ENCODE measurements at regions not wholly inside any gene's neighbourhood (a gene's known extent, or its start where the extent isn't known, plus 50 kb on each side); places are given as distances from the start of the nearest gene placed in this dataset.
A peak's percentile ranks its signal among the peaks of the same experiment; 100 is the strongest.

GRCh38 chr21:41689289-41689583 lies 77.6 kb downstream of the RIPK4 start:
- DNase-seq (ENCODE audit: low spot score), result no peak

- no peak for DNase-seq (ENCODE audit: low spot score)
These were observed 79.2 kb downstream of the RIPK4 start for GRCh38 chr21:41687633-41688032.

- DNase-seq (ENCODE audit: low spot score), result no peak
These were observed 80.2 kb downstream of the RIPK4 start for GRCh38 chr21:41686664-41687063.

- no peak for DNase-seq (ENCODE audit: low spot score)
These were observed 81.2 kb downstream of the RIPK4 start for GRCh38 chr21:41685511-41686149.

- no peak for DNase-seq (ENCODE audit: low spot score)
These were observed 82.2 kb downstream of the RIPK4 start for GRCh38 chr21:41684381-41685245.

GRCh38 chr21:41683815-41684214 lies 83.0 kb downstream of the RIPK4 start:
- DNase-seq (ENCODE audit: low spot score), result no peak

- DNase-seq (ENCODE audit: low spot score), result no peak
These were observed 84.1 kb downstream of the RIPK4 start for GRCh38 chr21:41682719-41683179.

- no peak for DNase-seq (ENCODE audit: low spot score)
These were observed 84.7 kb downstream of the RIPK4 start for GRCh38 chr21:41681939-41682718.

- no peak for DNase-seq (ENCODE audit: low spot score)
These were observed 85.5 kb downstream of the RIPK4 start for GRCh38 chr21:41681348-41681801.

- no peak for DNase-seq (ENCODE audit: low spot score)
These were observed 86.2 kb downstream of the RIPK4 start for GRCh38 chr21:41680444-41681347.

- peak; percentile 15 for DNase-seq (ENCODE audit: low spot score)
These were observed 87.9 kb downstream of the RIPK4 start for GRCh38 chr21:41678924-41679318.

GRCh38 chr21:41678016-41678923 lies 88.6 kb downstream of the RIPK4 start:
- no peak for DNase-seq (ENCODE audit: low spot score)

- DNase-seq (ENCODE audit: low spot score), result no peak
These were observed 89.2 kb downstream of the RIPK4 start for GRCh38 chr21:41677671-41678015.

- no peak for DNase-seq (ENCODE audit: low spot score)
These were observed 90.7 kb downstream of the RIPK4 start for GRCh38 chr21:41676198-41676597.

GRCh38 chr21:41675574-41675973 lies 91.3 kb downstream of the RIPK4 start:
- DNase-seq (ENCODE audit: low spot score), result no peak

GRCh38 chr21:41674402-41674801 lies 92.5 kb downstream of the RIPK4 start:
- DNase-seq (ENCODE audit: low spot score), result no peak

GRCh38 chr21:41673596-41674335 lies 93.1 kb downstream of the RIPK4 start:
- DNase-seq (ENCODE audit: low spot score), result no peak

- DNase-seq (ENCODE audit: low spot score), result no peak
These were observed 93.8 kb downstream of the RIPK4 start for GRCh38 chr21:41673071-41673470.

GRCh38 chr21:41672543-41672915 lies 94.3 kb downstream of the RIPK4 start:
- no peak for DNase-seq (ENCODE audit: low spot score)
